H1 (cell line): ENCODE measurements at regions not wholly inside any gene's neighbourhood (a gene's known extent, or its start where the extent isn't known, plus 50 kb on each side); places are given as distances from the start of the nearest gene placed in this dataset.

ENCODE experiments used
- CTCF ChIA-PET: fragments of 300-600 bp; sonication (Branson Sonifier 250); formaldehyde crosslinking; loops from one replicate; lab custom pipeline; 2021; ENCODE audit not compliant: partially characterized antibody; lab: Charles Lee
- POLR2A ChIA-PET: fragments of 300-600 bp; sonication (Branson Sonifier 250); formaldehyde crosslinking; loops from one replicate; lab custom pipeline; 2021; ENCODE audit warnings: inconsistent platforms; ENCODE audit not compliant: partially characterized antibody; lab: Charles Lee
- DNase-seq, 2 experiments: peaks; one replicate each; pipeline versions ENCODE4 v3.0.0 to v3.0.0-alpha.2; 2010 to 2022; ENCODE audit warnings: low spot score in 2 of 2, low read depth in 1 of 2, mixed read lengths in 1 of 2
- FAIRE-seq: peaks from 2 replicates; lab custom pipeline; 2011; peaks lifted over from hg19 to GRCh38; lab: Jason Lieb, UNC
- H2AFZ ChIP-seq: 2 replicates; pipeline ENCODE4 v1.8.1; 2012; ENCODE audit warnings: low read length, inconsistent platforms
- H2AK5ac ChIP-seq: 2 replicates; pipeline ENCODE4 v1.6.1; 2013; ENCODE audit warnings: low read depth, low read length
- H2BK120ac ChIP-seq: replicated peaks from 2 replicates; pipeline ENCODE3; 2013; ENCODE audit warnings: low read depth, low read length, inconsistent platforms
- H2BK12ac ChIP-seq: 2 replicates; pipeline ENCODE4 v1.6.1; 2013; ENCODE audit warnings: low read depth, low read length
- H2BK15ac ChIP-seq: 2 replicates; pipeline ENCODE4 v1.6.1; 2013; ENCODE audit warnings: low read length
- H2BK20ac ChIP-seq: 2 replicates; pipeline ENCODE4 v1.6.1; 2013; ENCODE audit warnings: low read length
- H2BK5ac ChIP-seq: 2 replicates; pipeline ENCODE4 v1.6.1; 2013; ENCODE audit warnings: low read depth, low read length
- H3K14ac ChIP-seq: 2 replicates; pipeline ENCODE4 v1.6.1; 2013; ENCODE audit warnings: inconsistent platforms; ENCODE audit not compliant: insufficient read length
- H3K18ac ChIP-seq: 2 replicates; pipeline ENCODE4 v1.6.1; 2013; ENCODE audit warnings: low read length; ENCODE audit errors: extremely low read depth
- H3K23ac ChIP-seq: 2 replicates; pipeline ENCODE4 v1.6.1; 2013; ENCODE audit warnings: inconsistent platforms; ENCODE audit not compliant: insufficient read length
- H3K23me2 ChIP-seq: 2 replicates; pipeline ENCODE4 v1.6.1; 2013; ENCODE audit warnings: low read depth, low read length
- H3K27ac ChIP-seq: 2 replicates; pipeline ENCODE4 v1.6.1; 2011; ENCODE audit warnings: low read depth, low read length, inconsistent platforms
- H3K27me3 ChIP-seq, 4 experiments: replicated peaks in 1 of 4; 1 replicate in 1 of 4; 2 replicates in 3 of 4; pipeline versions ENCODE4 v1.6.1 to v1.8.1; 2011 to 2013; ENCODE audit warnings: low read length in 3 of 4, mild to moderate bottlenecking in 3 of 4, inconsistent platforms in 2 of 4, mixed read lengths in 2 of 4, moderate library complexity in 1 of 4; ENCODE audit not compliant: control insufficient read depth in 3 of 4, insufficient read depth in 3 of 4; ENCODE audit errors: extremely low read depth in 1 of 4
- H3K36me3 ChIP-seq, 4 experiments: 2 replicates each; pipeline versions ENCODE4 v1.6.1 to v1.8.1; 2011 to 2013; ENCODE audit warnings: mild to moderate bottlenecking in 4 of 4, low read length in 3 of 4, moderate library complexity in 2 of 4, control low read depth in 1 of 4, inconsistent platforms in 1 of 4; ENCODE audit not compliant: insufficient read depth in 4 of 4, control insufficient read depth in 2 of 4
- H3K4ac ChIP-seq: replicated peaks from 2 replicates; pipeline ENCODE3; 2013; ENCODE audit warnings: low read length, low read depth, mixed read lengths, inconsistent platforms; ENCODE audit not compliant: insufficient read length
- H3K4me1 ChIP-seq, 4 experiments: replicated peaks in 1 of 4; 1 replicate in 1 of 4; 2 replicates in 3 of 4; pipeline versions ENCODE4 v1.6.1 to v1.8.1; 2011 to 2013; ENCODE audit warnings: low read length in 3 of 4, inconsistent platforms in 2 of 4, mixed read lengths in 1 of 4; ENCODE audit not compliant: insufficient read depth in 4 of 4, control insufficient read depth in 3 of 4
- H3K4me2 ChIP-seq, 2 experiments: 2 replicates each; pipeline versions ENCODE4 v1.6.1 to v1.8.1; 2011 to 2013; ENCODE audit warnings: low read depth in 2 of 2, low read length in 2 of 2, control low read depth in 1 of 2, inconsistent platforms in 1 of 2, mild to moderate bottlenecking in 1 of 2; ENCODE audit not compliant: insufficient read depth in 1 of 2
- H3K4me3 ChIP-seq, 4 experiments: fragments of 200-600, 300-600 bp in 1 of 4; sonication (generic), shearing (Covaris generic), sonication (Bioruptor Twin) in 1 of 4; 2 replicates each; pipeline versions ENCODE4 v1.5.1 to v1.8.1; 2011 to 2016; ENCODE audit warnings: low read length in 4 of 4, low read depth in 3 of 4, control low read depth in 2 of 4, inconsistent platforms in 2 of 4, mild to moderate bottlenecking in 2 of 4, mixed read lengths in 1 of 4, moderate library complexity in 1 of 4; ENCODE audit not compliant: insufficient read depth in 2 of 4; ENCODE audit errors: extremely low read depth in 1 of 4
- H3K56ac ChIP-seq: replicated peaks from 2 replicates; pipeline ENCODE3; 2013; ENCODE audit warnings: low read depth, mild to moderate bottlenecking, mixed read lengths, low read length, inconsistent platforms; ENCODE audit not compliant: insufficient read length
- H3K79me1 ChIP-seq: 2 replicates; pipeline ENCODE4 v1.6.1; 2013; ENCODE audit warnings: low read depth, low read length, control low read depth
- H3K79me2 ChIP-seq, 2 experiments: 2 replicates each; pipeline versions ENCODE4 v1.6.1 to v1.8.1; 2012 to 2013; ENCODE audit warnings: low read length in 2 of 2, mild to moderate bottlenecking in 2 of 2, inconsistent platforms in 1 of 2; ENCODE audit not compliant: insufficient read depth in 2 of 2, control insufficient read depth in 1 of 2
- H3K9ac ChIP-seq, 4 experiments: replicated peaks in 1 of 4; 1 replicate in 1 of 4; 2 replicates in 3 of 4; pipeline versions ENCODE4 v1.6.1 to v1.8.1; 2011 to 2013; ENCODE audit warnings: low read depth in 3 of 4, low read length in 3 of 4, control low read depth in 2 of 4, mild to moderate bottlenecking in 2 of 4, moderate library complexity in 2 of 4, inconsistent platforms in 1 of 4; ENCODE audit errors: extremely low read depth in 1 of 4
- H3K9me3 ChIP-seq, 2 experiments: 2 replicates each; pipeline versions ENCODE4 v1.6.1 to v1.8.1; 2012 to 2013; ENCODE audit warnings: mild to moderate bottlenecking in 2 of 2, moderate library complexity in 2 of 2, control low read depth in 1 of 2, inconsistent platforms in 1 of 2, low read depth in 1 of 2, low read length in 1 of 2, mixed read lengths in 1 of 2; ENCODE audit not compliant: insufficient read depth in 2 of 2
- H4K20me1 ChIP-seq, 2 experiments: replicated peaks in 1 of 2; 2 replicates each; pipeline versions ENCODE3 to v1.8.1; 2011 to 2013; ENCODE audit warnings: inconsistent platforms in 2 of 2, low read length in 2 of 2, mild to moderate bottlenecking in 1 of 2; ENCODE audit not compliant: insufficient read depth in 2 of 2, control insufficient read depth in 1 of 2
- H4K5ac ChIP-seq: 2 replicates; pipeline ENCODE4 v1.6.1; 2013; ENCODE audit warnings: low read length, low read depth, mixed read lengths, inconsistent platforms; ENCODE audit not compliant: insufficient read length
- H4K8ac ChIP-seq: 2 replicates; pipeline ENCODE4 v1.8.0; 2013; ENCODE audit warnings: mild to moderate bottlenecking, moderate library complexity, low read length, inconsistent platforms; ENCODE audit not compliant: insufficient read depth; ENCODE audit errors: extremely low read depth
- H4K91ac ChIP-seq: replicated peaks from 2 replicates; pipeline ENCODE3; 2013; ENCODE audit warnings: low read length, mixed read lengths, inconsistent platforms; ENCODE audit not compliant: insufficient read length
- BACH1 ChIP-seq: IDR thresholded peaks from 2 replicates; pipeline ENCODE4 v1.6.1; 2012; ENCODE audit warnings: low read length, improper control_type of control experiment
- EZH2 ChIP-seq: fragments of 200-600 bp; sonication (generic); IDR thresholded peaks from 2 replicates; pipeline ENCODE4 v1.7.1; 2012; ENCODE audit warnings: low read depth, mild to moderate bottlenecking, moderate library complexity, low read length, inconsistent platforms; ENCODE audit not compliant: severe bottlenecking
- HDAC2 ChIP-seq, 2 experiments: fragments of 300-600 bp in 1 of 2; sonication (generic) in 1 of 2; IDR thresholded peaks; 2 replicates each; pipeline ENCODE4 v1.6.1; 2011 to 2012; ENCODE audit warnings: low read depth in 2 of 2, low read length in 2 of 2, mild to moderate bottlenecking in 2 of 2, moderate library complexity in 2 of 2, borderline replicate concordance in 1 of 2, inconsistent platforms in 1 of 2
- KDM4A ChIP-seq: IDR thresholded peaks from one replicate; pipeline ENCODE4 v1.7.1; 2012; ENCODE audit warnings: low read depth, mild to moderate bottlenecking, moderate library complexity, low read length, inconsistent platforms; ENCODE audit not compliant: severe bottlenecking
- PHF8 ChIP-seq: fragments of 200-600 bp; sonication (generic); conservative IDR thresholded peaks from 2 replicates; pipeline ENCODE4 v1.7.1; 2012; ENCODE audit warnings: low read depth, mild to moderate bottlenecking, inconsistent platforms, low read length, moderate library complexity
- POU5F1 ChIP-seq: IDR thresholded peaks from 2 replicates; pipeline ENCODE4 v1.6.1; 2011; ENCODE audit warnings: low read depth, mild to moderate bottlenecking, low read length, moderate library complexity
- SIN3A ChIP-seq, 2 experiments: IDR thresholded peaks in 1 of 2; conservative IDR thresholded peaks in 1 of 2; 2 replicates each; pipeline ENCODE4 v1.6.1; 2011 to 2012; ENCODE audit warnings: low read length in 2 of 2, improper control_type of control experiment in 1 of 2, low read depth in 1 of 2, mild to moderate bottlenecking in 1 of 2
- SP4 ChIP-seq: IDR thresholded peaks from 2 replicates; pipeline ENCODE4 v1.6.1; 2012; ENCODE audit warnings: low read length, inconsistent platforms
- TAF7 ChIP-seq: optimal IDR thresholded peaks from 2 replicates; pipeline ENCODE3; 2011; ENCODE audit warnings: low read depth, mild to moderate bottlenecking, inconsistent platforms, low read length, moderate library complexity, borderline replicate concordance
- WGBS, 2 experiments: shearing (Covaris generic) in 1 of 2; methylation state at CpG; one replicate each; pipeline versions ENCODE4 v1.1.6 to v1.1.7; 2013 to 2015; ENCODE audit warnings: low lambda C conversion rate in 2 of 2, mixed read lengths in 2 of 2, inconsistent platforms in 1 of 2, low coverage in 1 of 2, missing lambda C conversion rate in 1 of 2; ENCODE audit not compliant: insufficient replicate concordance in 2 of 2, insufficient coverage in 1 of 2, insufficient read length in 1 of 2; ENCODE audit errors: extremely low coverage in 1 of 2, missing lambda C conversion rate in 1 of 2; 5-methylcytosine and 5-hydroxymethylcytosine counted together
- TF ChIP-seq, protein P1 (sequence below): IDR thresholded peaks from 2 replicates; pipeline ENCODE4 v1.6.1; 2012; ENCODE audit warnings: inconsistent platforms
- TF ChIP-seq, protein P2 (sequence below): IDR thresholded peaks from 2 replicates; pipeline ENCODE4 v1.6.1; 2011; ENCODE audit warnings: low read length, improper control_type of control experiment

GRCh38 chrX:150202641-150203247, 160.4 kb upstream of the MAMLD1 start:
- no peak overlapping the region for H2BK20ac ChIP-seq
- H3K4me2 ChIP-seq = no peak overlapping the region
- 93% methylated on average over 10 of the region's 11 CpGs; no CpG with 5 or more reads in 1 of the 2 experiments for WGBS, 2 experiments
- no peak overlapping the region for H3K23ac ChIP-seq
- H3K79me2 ChIP-seq = no peaks in the 10 kb centered on the region
- H2AK5ac ChIP-seq = no peak overlapping the region
- H3K18ac ChIP-seq = no peak overlapping the region
- no peak overlapping the region for H2BK15ac ChIP-seq
- H3K4me1 ChIP-seq = no peaks in the 10 kb centered on the region
- no peak overlapping the region for H3K27ac ChIP-seq
- H3K4ac ChIP-seq = no peak overlapping the region
- no peaks in the 10 kb centered on the region for H3K79me1 ChIP-seq
- no peak overlapping the region for H2BK5ac ChIP-seq
- no peak overlapping the region for H2AFZ ChIP-seq
- H3K4me3 ChIP-seq = no peak overlapping the region
- ChIA-PET POLR2A (no interaction called here), CTCF (no interaction called here)
- no peaks in the 10 kb centered on the region for H4K20me1 ChIP-seq
- H3K56ac ChIP-seq = no peak overlapping the region
- DNase-seq (no peak), FAIRE-seq (no peak)
- H3K23me2 ChIP-seq = no peaks in the 10 kb centered on the region
- no peaks in the 10 kb centered on the region for H3K36me3 ChIP-seq
- no peak overlapping the region for H2BK120ac ChIP-seq
- H2BK12ac ChIP-seq = no peak overlapping the region
- no peaks in the 10 kb centered on the region for H3K27me3 ChIP-seq
- no peak overlapping the region for H3K9ac ChIP-seq
- no peak overlapping the region for H4K8ac ChIP-seq
- no peak overlapping the region for H3K14ac ChIP-seq
- no peak overlapping the region for H4K91ac ChIP-seq
- H3K9me3 ChIP-seq = no peaks in the 10 kb centered on the region
- no peak for TF ChIP-seq TAF7
- TF ChIP-seq BACH1 = no peak
- TF ChIP-seq, protein P1, sequence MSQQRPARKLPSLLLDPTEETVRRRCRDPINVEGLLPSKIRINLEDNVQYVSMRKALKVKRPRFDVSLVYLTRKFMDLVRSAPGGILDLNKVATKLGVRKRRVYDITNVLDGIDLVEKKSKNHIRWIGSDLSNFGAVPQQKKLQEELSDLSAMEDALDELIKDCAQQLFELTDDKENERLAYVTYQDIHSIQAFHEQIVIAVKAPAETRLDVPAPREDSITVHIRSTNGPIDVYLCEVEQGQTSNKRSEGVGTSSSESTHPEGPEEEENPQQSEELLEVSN = no peak
- TF ChIP-seq, protein P2, sequence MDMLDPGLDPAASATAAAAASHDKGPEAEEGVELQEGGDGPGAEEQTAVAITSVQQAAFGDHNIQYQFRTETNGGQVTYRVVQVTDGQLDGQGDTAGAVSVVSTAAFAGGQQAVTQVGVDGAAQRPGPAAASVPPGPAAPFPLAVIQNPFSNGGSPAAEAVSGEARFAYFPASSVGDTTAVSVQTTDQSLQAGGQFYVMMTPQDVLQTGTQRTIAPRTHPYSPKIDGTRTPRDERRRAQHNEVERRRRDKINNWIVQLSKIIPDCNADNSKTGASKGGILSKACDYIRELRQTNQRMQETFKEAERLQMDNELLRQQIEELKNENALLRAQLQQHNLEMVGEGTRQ = no peak
- TF ChIP-seq KDM4A = no peak
- TF ChIP-seq POU5F1 = no peak
- TF ChIP-seq SIN3A (conservative IDR thresholded peaks at IDR 0.05 in 1 of 2, IDR thresholded peaks at IDR 0.05 in 1 of 2; ENCODE audit: low read depth in 1 of 2, low read length in 2 of 2) = no peak
- no peak for TF ChIP-seq EZH2
- TF ChIP-seq PHF8 = no peak
- TF ChIP-seq SP4 = no peak
- TF ChIP-seq HDAC2 (IDR thresholded peaks at IDR 0.05; ENCODE audit: borderline replicate concordance in 1 of 2, low read depth in 2 of 2, low read length in 2 of 2) = no peak
- no peak overlapping the region for H4K5ac ChIP-seq
